ENCODE measurements at regions not wholly inside any gene's neighbourhood (a gene's known extent, or its start where the extent isn't known, plus 50 kb on each side); places are given as distances from the start of the nearest gene placed in this dataset.

DNA sequence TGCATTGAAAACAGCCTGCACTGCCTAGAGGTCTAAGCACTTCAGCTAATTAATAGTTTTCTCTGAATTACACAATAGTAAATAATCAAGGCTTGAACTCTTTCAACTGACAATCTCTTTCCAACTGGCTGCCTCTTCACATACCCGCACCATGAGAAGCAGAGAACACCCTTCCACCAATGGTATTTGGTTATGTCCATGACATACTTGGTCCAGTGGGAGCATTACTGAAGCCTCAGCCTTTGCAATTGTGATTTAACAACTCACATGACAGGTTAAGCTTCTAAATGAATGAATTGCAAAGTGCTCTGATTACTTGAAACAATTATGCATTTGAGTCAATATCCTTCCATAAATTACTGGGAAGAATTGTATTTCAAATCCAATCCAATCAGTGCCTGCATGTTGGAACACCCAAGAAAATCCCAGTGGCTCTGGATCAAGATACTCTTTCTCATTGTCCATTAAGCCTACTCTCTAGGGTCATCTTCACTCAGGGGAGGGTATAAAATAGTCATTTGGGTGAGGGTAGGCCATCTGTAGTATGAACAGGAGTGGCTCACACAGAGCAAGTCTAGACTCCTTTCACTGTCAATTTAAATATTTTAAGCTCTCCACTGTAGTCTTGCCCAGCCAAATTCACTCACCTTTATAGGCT, 101.1 kb downstream of the HS1BP3 start:
- DNase-seq (ENCODE audit: low read depth in 1 of 2, low spot score in 1 of 2), result no peak
- no peaks in the 10 kb centered on the region for H3K36me3 ChIP-seq
- H3K4me3 ChIP-seq, result no peak overlapping the region
- H3K4me1 ChIP-seq (ENCODE audit: low read depth), result no peaks in the 10 kb centered on the region
- no peaks in the 10 kb centered on the region for H3K9me3 ChIP-seq (ENCODE audit: low read depth)
- no peak overlapping the region for H3K27ac ChIP-seq
- TF ChIP-seq, protein P1, sequence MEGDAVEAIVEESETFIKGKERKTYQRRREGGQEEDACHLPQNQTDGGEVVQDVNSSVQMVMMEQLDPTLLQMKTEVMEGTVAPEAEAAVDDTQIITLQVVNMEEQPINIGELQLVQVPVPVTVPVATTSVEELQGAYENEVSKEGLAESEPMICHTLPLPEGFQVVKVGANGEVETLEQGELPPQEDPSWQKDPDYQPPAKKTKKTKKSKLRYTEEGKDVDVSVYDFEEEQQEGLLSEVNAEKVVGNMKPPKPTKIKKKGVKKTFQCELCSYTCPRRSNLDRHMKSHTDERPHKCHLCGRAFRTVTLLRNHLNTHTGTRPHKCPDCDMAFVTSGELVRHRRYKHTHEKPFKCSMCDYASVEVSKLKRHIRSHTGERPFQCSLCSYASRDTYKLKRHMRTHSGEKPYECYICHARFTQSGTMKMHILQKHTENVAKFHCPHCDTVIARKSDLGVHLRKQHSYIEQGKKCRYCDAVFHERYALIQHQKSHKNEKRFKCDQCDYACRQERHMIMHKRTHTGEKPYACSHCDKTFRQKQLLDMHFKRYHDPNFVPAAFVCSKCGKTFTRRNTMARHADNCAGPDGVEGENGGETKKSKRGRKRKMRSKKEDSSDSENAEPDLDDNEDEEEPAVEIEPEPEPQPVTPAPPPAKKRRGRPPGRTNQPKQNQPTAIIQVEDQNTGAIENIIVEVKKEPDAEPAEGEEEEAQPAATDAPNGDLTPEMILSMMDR (IDR thresholded peaks at IDR 0.05; ENCODE audit: low read depth, low read length), result no peak
- H3K27me3 ChIP-seq, result no peaks in the 10 kb centered on the region

DNA sequence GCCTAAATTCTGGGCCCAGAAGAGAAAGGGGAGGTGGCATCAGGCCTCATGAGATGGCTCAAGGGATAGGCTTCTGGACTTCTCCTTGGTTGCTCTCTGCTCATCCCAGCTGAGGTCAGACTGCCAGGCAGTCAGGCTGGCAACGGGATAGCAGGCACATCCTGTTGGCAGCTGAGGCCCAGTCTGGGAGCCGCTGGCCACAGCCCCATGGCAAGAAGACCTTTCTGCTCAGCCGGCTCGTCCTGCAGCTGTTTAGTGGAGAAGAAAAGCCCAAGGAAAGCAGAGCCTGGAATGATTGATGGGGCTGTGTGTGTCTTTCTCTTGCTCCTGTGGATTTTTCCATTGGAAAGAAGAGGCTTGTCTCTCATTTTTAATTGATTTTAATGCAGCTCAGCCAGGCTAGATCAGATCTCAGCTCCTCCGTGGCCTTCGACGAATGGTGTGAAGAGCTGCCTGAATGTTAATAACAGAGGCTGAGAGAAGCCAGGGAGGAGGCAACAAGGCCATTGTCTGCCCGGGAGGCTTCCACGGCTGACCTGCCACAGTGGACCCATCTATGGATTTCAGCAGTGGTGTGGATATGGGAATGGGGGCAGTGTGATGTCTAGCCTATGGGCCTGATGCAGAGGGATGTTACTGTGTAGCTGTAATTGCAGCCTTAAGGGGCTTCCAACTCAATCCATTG, 99.5 kb downstream of the HS1BP3 start:
- H3K4me3 ChIP-seq, result no peak overlapping the region
- no peaks in the 10 kb centered on the region for H3K9me3 ChIP-seq (ENCODE audit: low read depth)
- H3K36me3 ChIP-seq, result no peaks in the 10 kb centered on the region
- no peaks in the 10 kb centered on the region for H3K27me3 ChIP-seq
- no peak for DNase-seq (ENCODE audit: low read depth in 1 of 2, low spot score in 1 of 2)
- no peak overlapping the region for H3K27ac ChIP-seq
- TF ChIP-seq, protein P1 (IDR thresholded peaks at IDR 0.05; ENCODE audit: low read depth, low read length), result no peak
- H3K4me1 ChIP-seq (ENCODE audit: low read depth), result no peaks in the 10 kb centered on the region

DNA sequence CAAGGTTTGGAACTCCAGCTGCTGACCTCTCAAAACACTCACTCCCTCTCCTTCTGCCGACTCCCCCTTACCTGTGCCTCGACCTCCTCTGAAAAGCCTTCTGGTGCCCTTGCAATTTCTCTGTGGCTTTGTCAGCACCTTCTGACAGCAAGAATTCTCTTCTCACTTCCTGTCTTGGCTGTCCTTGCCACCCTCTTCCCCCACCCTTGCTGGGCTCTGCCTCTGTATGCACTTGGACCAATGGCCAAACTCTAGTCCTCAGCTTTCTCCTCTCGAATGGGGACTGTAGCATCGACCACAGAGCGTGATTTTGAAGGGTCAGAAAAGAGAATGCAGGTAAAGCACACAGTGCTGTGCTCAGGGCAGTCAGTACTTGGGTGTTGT, 99.0 kb downstream of the HS1BP3 start:
- Histone ChIP-seq H3K27me3 (no peaks in the 10 kb centered on the region), H3K27ac (no peak overlapping the region), H3K4me1 (ENCODE audit: low read depth) (no peaks in the 10 kb centered on the region), H3K4me3 (no peak overlapping the region), H3K9me3 (ENCODE audit: low read depth) (no peaks in the 10 kb centered on the region), H3K36me3 (no peaks in the 10 kb centered on the region)
- no peak for DNase-seq (ENCODE audit: low read depth in 1 of 2, low spot score in 1 of 2)
- TF ChIP-seq, protein P1 (IDR thresholded peaks at IDR 0.05; ENCODE audit: low read depth, low read length), result no peak

DNA sequence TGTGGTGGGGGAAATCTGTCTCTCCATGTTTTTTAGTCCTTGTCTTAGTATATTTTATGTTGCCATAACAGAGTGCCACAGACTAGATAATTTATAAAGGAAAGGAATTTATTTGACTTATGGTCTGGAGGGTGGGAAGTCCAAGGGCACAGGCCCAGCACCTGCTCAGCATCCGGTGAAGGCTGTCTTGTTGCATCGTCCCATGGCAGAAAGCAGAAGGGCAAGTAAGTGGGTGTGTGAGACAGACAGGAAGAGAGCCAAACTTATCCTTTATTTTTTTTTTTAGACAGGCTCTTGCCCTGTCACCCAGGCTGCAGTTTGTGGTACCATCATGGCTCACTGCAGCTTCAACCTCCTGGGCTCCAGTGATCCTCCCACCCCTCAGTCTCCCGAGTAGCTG, 98.1 kb downstream of the HS1BP3 start:
- DNase-seq (ENCODE audit: low read depth in 1 of 2, low spot score in 1 of 2), result no peak
- H3K36me3 ChIP-seq, result no peaks in the 10 kb centered on the region
- H3K27ac ChIP-seq, result no peak overlapping the region
- no peaks in the 10 kb centered on the region for H3K27me3 ChIP-seq
- H3K4me3 ChIP-seq, result no peak overlapping the region
- no peaks in the 10 kb centered on the region for H3K4me1 ChIP-seq (ENCODE audit: low read depth)
- TF ChIP-seq, protein P1 (IDR thresholded peaks at IDR 0.05; ENCODE audit: low read depth, low read length), result no peak
- no peaks in the 10 kb centered on the region for H3K9me3 ChIP-seq (ENCODE audit: low read depth)

DNA sequence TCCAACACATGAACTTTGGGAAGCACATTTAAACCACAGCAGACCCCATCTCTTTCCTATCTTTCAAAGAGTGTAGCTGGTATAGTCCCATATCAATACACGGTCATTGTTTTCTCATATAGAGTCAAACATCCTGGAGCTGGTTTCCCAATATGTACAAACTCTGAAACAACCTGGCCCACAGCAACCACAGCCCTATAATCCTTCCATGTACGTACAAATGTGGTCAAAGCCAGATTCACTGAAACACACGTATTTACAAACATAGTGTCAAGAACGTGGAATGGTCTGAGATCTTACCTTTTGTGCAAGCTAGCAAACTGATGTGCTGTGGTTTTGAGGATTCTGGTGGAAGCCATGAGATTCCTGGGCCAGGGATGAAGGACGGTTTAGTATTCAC, 97.3 kb downstream of the HS1BP3 start:
- Histone ChIP-seq H3K4me3 (no peak overlapping the region), H3K4me1 (ENCODE audit: low read depth) (no peaks in the 10 kb centered on the region), H3K27ac (no peak overlapping the region), H3K9me3 (ENCODE audit: low read depth) (no peaks in the 10 kb centered on the region), H3K27me3 (no peaks in the 10 kb centered on the region), H3K36me3 (no peaks in the 10 kb centered on the region)
- no peak for DNase-seq (ENCODE audit: low read depth in 1 of 2, low spot score in 1 of 2)
- TF ChIP-seq, protein P1 (IDR thresholded peaks at IDR 0.05; ENCODE audit: low read depth, low read length), result no peak
